ENCODE measurements at regions not wholly inside any gene's neighbourhood (a gene's known extent, or its start where the extent isn't known, plus 50 kb on each side); places are given as distances from the start of the nearest gene placed in this dataset.

GRCh38 chr10:131014271-131014670 is 297.2 kb downstream of the TCERG1L start:
- H3K4me3 ChIP-seq, result no peak overlapping the region
- no peak for DNase-seq
- WGBS, 2 donors (ENCODE audit: low coverage in 1 of 2), result 63 to 76% methylated on average over 3 of the region's 3 CpGs
- no peak overlapping the region for H3K27ac ChIP-seq
- in situ Hi-C loops (cut with MboI; ENCODE audit: low pct_ligation_motif_present in 1 of 4, low pct_unique_long_range_greater_than_20kb in 1 of 4, low sequenced_read_pairs in 3 of 4), result no loop called here
- no peaks in the 10 kb centered on the region for H3K4me1 ChIP-seq
- no peaks in the 10 kb centered on the region for H3K27me3 ChIP-seq
- H3K36me3 ChIP-seq, result no peaks in the 10 kb centered on the region
- intact Hi-C loops (cut with DNase I; ENCODE audit: low total_unique reads), result no loop called here
- TF ChIP-seq POLR2A (IDR thresholded peaks at IDR 0.05) (no peak), POLR2AphosphoS5 (IDR thresholded peaks at IDR 0.05) (no peak), CTCF (IDR thresholded peaks at IDR 0.05) (no peak), EP300 (IDR thresholded peaks at IDR 0.05; ENCODE audit: low read depth) (no peak)
- no peaks in the 10 kb centered on the region for H3K9me3 ChIP-seq

- in situ Hi-C loops (cut with MboI; ENCODE audit: low pct_ligation_motif_present in 1 of 4, low pct_unique_long_range_greater_than_20kb in 1 of 4, low sequenced_read_pairs in 3 of 4), result no loop called here
- 60 to 77% methylated on average over 7 to 9 of the region's 9 CpGs for WGBS, 2 donors (ENCODE audit: low coverage in 1 of 2)
These were observed 296.2 kb downstream of the TCERG1L start for GRCh38 chr10:131015271-131015670.

GRCh38 chr10:131016556-131016955 is 295.0 kb downstream of the TCERG1L start:
- Histone ChIP-seq H3K4me3 (no peak overlapping the region), H3K36me3 (no peaks in the 10 kb centered on the region), H3K9me3 (no peaks in the 10 kb centered on the region), H3K27ac (no peak overlapping the region), H3K27me3 (no peaks in the 10 kb centered on the region), H3K4me1 (no peaks in the 10 kb centered on the region)
- no peak for DNase-seq
- intact Hi-C loops (cut with DNase I; ENCODE audit: low total_unique reads), result no loop called here
- TF ChIP-seq POLR2AphosphoS5 (IDR thresholded peaks at IDR 0.05), result no peak
- TF ChIP-seq CTCF (IDR thresholded peaks at IDR 0.05), result no peak
- TF ChIP-seq POLR2A (IDR thresholded peaks at IDR 0.05), result no peak
- no peak for TF ChIP-seq EP300 (IDR thresholded peaks at IDR 0.05; ENCODE audit: low read depth)
- 89 to 94% methylated on average over 3 to 7 of the region's 7 CpGs for WGBS, 2 donors (ENCODE audit: low coverage in 1 of 2)
- in situ Hi-C loops (cut with MboI; ENCODE audit: low pct_ligation_motif_present in 1 of 4, low pct_unique_long_range_greater_than_20kb in 1 of 4, low sequenced_read_pairs in 3 of 4), result no loop called here

More at GRCh38 chr10:131015271-131015670, 296.2 kb downstream of the TCERG1L start:
- no peaks in the 10 kb centered on the region for H3K36me3 ChIP-seq
- no peak overlapping the region for H3K27ac ChIP-seq
- no peaks in the 10 kb centered on the region for H3K4me1 ChIP-seq
- H3K27me3 ChIP-seq, result no peaks in the 10 kb centered on the region
- intact Hi-C loops (cut with DNase I; ENCODE audit: low total_unique reads), result no loop called here
- no peaks in the 10 kb centered on the region for H3K9me3 ChIP-seq
- no peak for DNase-seq
- no peak overlapping the region for H3K4me3 ChIP-seq
- TF ChIP-seq POLR2AphosphoS5 (IDR thresholded peaks at IDR 0.05) (no peak), POLR2A (IDR thresholded peaks at IDR 0.05) (no peak), CTCF (IDR thresholded peaks at IDR 0.05) (no peak), EP300 (IDR thresholded peaks at IDR 0.05; ENCODE audit: low read depth) (no peak)

GRCh38 chr10:131017566-131018285 is 293.8 kb downstream of the TCERG1L start:
- Histone ChIP-seq H3K9me3 (no peaks in the 10 kb centered on the region), H3K27ac (no peak overlapping the region), H3K4me3 (no peak overlapping the region), H3K4me1 (no peaks in the 10 kb centered on the region), H3K27me3 (no peaks in the 10 kb centered on the region), H3K36me3 (no peaks in the 10 kb centered on the region)
- no peak for DNase-seq
- intact Hi-C loops (cut with DNase I; ENCODE audit: low total_unique reads), result no loop called here
- TF ChIP-seq CTCF (IDR thresholded peaks at IDR 0.05) (no peak), POLR2AphosphoS5 (IDR thresholded peaks at IDR 0.05) (no peak), POLR2A (IDR thresholded peaks at IDR 0.05) (no peak), EP300 (IDR thresholded peaks at IDR 0.05; ENCODE audit: low read depth) (no peak)
- WGBS, 2 donors (ENCODE audit: low coverage in 1 of 2), result 81% methylated on average over 9 of the region's 9 CpGs; no CpG with 5 or more reads in 1 of the 2 donors
- in situ Hi-C loops (cut with MboI; ENCODE audit: low pct_ligation_motif_present in 1 of 4, low pct_unique_long_range_greater_than_20kb in 1 of 4, low sequenced_read_pairs in 3 of 4), result no loop called here
